Adipocyte (in vitro differentiated cells): ENCODE measurements at regions not wholly inside any gene's neighbourhood (a gene's known extent, or its start where the extent isn't known, plus 50 kb on each side); places are given as distances from the start of the nearest gene placed in this dataset.

ENCODE experiments used
- DNase-seq: peaks from one replicate; pipeline ENCODE4 v3.0.0-alpha.2; 2015; ENCODE audit warnings: low read depth
- H3K27me3 ChIP-seq: replicated peaks from 2 replicates; pipeline ENCODE4 v1.7.0; 2013; ENCODE audit warnings: mild to moderate bottlenecking, low read length, moderate library complexity; ENCODE audit not compliant: control insufficient read depth, insufficient read depth
- H3K36me3 ChIP-seq: 2 replicates; pipeline ENCODE4 v1.7.0; 2013; ENCODE audit warnings: low read length, mild to moderate bottlenecking, moderate library complexity; ENCODE audit not compliant: control insufficient read depth, insufficient read depth, severe bottlenecking
- H3K4me1 ChIP-seq: 2 replicates; pipeline ENCODE4 v1.7.0; 2013; ENCODE audit warnings: mild to moderate bottlenecking, low read length, moderate library complexity; ENCODE audit not compliant: control insufficient read depth, insufficient read depth
- H3K4me3 ChIP-seq: 2 replicates; pipeline ENCODE4 v1.7.0; 2013; ENCODE audit warnings: mild to moderate bottlenecking, low read length, moderate library complexity
- H3K9ac ChIP-seq: 2 replicates; pipeline ENCODE4 v1.7.0; 2013; ENCODE audit warnings: mild to moderate bottlenecking, low read length, moderate library complexity
- H3K9me3 ChIP-seq: 2 replicates; pipeline ENCODE4 v1.7.0; 2013; ENCODE audit warnings: mild to moderate bottlenecking, low read length, moderate library complexity; ENCODE audit not compliant: control insufficient read depth

DNA sequence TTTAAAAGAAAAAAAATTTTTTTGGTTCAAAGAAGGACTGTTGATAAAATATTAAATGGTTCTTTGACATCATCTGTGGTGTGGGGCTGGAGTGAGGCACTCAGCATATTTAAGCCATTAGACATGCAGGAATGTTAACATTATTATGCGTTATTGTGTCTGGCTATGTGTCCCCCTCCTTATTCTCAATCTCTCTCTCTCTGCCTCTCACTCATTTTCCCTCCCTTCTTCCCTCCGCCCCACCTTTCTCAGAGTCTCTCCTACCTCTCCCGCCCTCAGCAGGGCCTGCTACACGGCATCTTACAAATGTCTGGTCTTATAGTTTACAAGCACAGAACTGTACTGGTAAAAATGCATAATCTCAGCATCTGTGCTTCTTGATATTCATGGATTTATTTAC lies 287.8 kb upstream of the TMEM161B start:
- H3K9ac ChIP-seq, result no peak overlapping the region
- no peak for DNase-seq
- no peaks in the 10 kb centered on the region for H3K4me1 ChIP-seq
- no peaks in the 10 kb centered on the region for H3K27me3 ChIP-seq
- no peak overlapping the region for H3K4me3 ChIP-seq
- H3K36me3 ChIP-seq, result no peaks in the 10 kb centered on the region
- H3K9me3 ChIP-seq, result no peaks in the 10 kb centered on the region

DNA sequence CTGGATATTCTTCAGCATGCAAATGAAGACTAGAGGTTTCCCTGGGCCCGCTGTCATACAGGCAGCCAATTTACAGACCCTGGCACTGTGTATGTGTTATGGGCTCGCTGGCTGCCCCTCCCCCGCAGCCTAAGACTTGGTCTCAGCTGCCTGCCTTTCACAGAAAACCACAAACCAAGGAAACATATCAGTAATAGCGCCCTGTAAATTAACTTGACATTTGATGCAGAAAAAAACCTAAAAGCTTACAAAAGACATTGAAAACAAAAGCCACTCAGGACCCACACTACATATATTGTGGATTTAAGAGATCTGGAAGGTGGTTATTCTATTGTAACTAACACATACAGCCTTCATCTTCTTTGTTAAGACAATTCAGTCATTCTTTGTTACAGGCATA lies 287.0 kb upstream of the TMEM161B start:
- Histone ChIP-seq H3K27me3 (no peaks in the 10 kb centered on the region), H3K9ac (no peak overlapping the region), H3K9me3 (no peaks in the 10 kb centered on the region), H3K36me3 (no peaks in the 10 kb centered on the region), H3K4me3 (no peak overlapping the region), H3K4me1 (no peaks in the 10 kb centered on the region)
- no peak for DNase-seq

DNA sequence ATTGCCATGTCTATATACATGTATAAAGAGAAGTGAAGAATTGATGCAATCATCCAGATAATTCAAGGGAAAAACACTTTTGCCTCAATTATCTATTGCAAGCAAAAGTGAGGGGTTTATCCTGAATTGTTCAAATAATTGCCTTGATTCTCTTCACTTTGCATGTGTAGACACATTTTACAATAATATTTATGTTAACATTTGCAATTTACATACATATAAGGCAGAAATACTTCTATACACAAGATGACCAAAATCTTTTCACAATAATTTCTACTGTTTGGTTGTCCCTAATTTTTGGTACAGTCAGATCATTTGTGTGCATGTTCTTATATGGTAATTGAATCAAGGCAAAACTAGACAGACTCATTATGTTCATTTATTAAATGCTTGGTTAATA lies 285.3 kb upstream of the TMEM161B start:
- H3K4me1 ChIP-seq, result no peaks in the 10 kb centered on the region

DNA sequence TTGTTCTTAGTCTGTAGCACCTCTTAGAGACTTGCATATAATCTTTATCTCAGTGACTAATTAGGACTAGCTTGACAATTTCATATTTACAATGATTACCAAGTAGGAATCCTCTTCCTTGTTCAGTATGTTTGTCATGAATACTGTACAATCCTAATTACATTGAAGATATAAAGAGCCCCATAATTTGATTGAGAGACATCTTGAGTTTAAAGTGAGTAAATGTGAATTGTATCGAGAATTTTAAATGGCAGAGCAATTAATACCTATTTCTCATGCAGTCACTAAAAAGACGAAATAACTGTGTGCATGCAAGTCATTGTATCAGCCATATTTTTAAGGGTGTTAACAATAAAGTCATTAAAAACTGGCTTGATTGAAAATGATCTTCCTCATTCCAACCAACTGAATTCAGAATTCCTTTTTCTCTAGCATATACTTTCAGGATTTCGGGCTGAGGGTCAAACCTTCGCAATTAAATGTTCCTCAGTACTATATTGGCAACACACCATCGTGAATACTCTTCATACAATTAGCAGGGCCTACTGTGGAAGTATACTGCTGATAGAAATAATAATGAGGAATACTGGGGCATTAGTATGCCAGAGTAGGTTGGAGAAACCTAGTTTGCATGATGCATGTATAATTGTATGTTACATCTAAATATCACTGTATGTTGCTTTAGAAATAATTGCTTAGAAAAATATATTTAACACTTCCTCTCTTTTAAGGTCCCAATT lies 284.7 kb upstream of the TMEM161B start:
- no peaks in the 10 kb centered on the region for H3K36me3 ChIP-seq
- H3K4me3 ChIP-seq, result no peak overlapping the region
- H3K4me1 ChIP-seq, result no peaks in the 10 kb centered on the region

More for the DNA sequence above, 285.3 kb upstream of the TMEM161B start:
- H3K9me3 ChIP-seq, result no peaks in the 10 kb centered on the region
- no peak overlapping the region for H3K4me3 ChIP-seq
- H3K36me3 ChIP-seq, result no peaks in the 10 kb centered on the region
- DNase-seq, result no peak
- H3K9ac ChIP-seq, result no peak overlapping the region
- no peaks in the 10 kb centered on the region for H3K27me3 ChIP-seq

DNA sequence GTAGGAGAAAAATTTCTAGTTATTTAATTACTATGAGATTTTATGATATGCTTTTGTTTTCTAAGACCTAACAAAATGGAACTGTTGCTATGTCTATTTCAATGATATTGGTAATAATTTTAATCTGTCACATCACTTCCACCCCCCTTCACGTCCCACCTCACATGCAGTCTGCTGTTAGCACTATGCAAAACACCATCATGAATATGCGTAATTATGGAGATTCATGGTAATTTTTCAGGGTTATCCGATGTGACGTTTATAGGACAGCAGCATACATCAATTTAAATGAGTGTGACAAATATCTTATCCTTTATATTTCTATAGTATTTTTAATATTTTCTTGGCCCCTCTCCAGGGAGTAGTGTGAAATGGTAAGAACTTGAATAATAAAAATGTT lies 283.8 kb upstream of the TMEM161B start:
- Histone ChIP-seq H3K9ac (no peak overlapping the region), H3K4me3 (no peak overlapping the region), H3K36me3 (no peaks in the 10 kb centered on the region), H3K27me3 (no peaks in the 10 kb centered on the region), H3K9me3 (no peaks in the 10 kb centered on the region), H3K4me1 (no peaks in the 10 kb centered on the region)
- DNase-seq, result no peak

More for the DNA sequence above, 284.7 kb upstream of the TMEM161B start:
- no peaks in the 10 kb centered on the region for H3K27me3 ChIP-seq
- DNase-seq, result no peak
- no peak overlapping the region for H3K9ac ChIP-seq
- no peaks in the 10 kb centered on the region for H3K9me3 ChIP-seq

DNA sequence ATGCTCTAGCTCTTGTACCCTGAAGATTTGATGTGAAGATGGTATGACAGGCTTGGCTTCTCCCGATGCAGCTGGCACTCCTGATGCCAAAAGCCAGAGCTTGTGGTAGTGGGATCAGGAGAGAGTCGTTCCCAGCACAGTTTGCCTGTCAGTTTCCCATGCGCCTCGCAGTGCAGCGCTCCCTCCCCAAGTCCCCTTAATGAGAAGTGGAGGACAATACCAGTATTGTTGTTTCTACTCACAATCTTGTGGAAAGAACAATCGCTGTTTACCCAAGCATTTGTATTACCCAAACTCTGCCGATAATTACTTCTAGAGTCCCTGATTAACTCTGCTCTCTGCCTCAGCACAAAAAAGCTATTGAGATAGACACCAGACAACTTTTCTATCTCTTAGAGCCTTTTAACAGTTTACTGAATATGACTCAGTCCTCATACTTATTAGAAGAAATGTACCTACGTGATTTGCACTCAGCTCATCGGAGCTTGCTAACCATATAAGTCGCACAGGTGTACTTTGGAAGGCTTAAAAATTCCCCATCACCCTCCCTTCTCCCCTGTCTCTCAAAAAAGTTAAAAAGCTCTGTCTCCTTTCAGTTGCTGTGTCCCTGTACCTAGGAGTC lies 283.2 kb upstream of the TMEM161B start:
- no peak overlapping the region for H3K9ac ChIP-seq
- no peak overlapping the region for H3K4me3 ChIP-seq
- no peaks in the 10 kb centered on the region for H3K9me3 ChIP-seq
- DNase-seq, result no peak
- H3K27me3 ChIP-seq, result no peaks in the 10 kb centered on the region
- no peaks in the 10 kb centered on the region for H3K36me3 ChIP-seq
- no peaks in the 10 kb centered on the region for H3K4me1 ChIP-seq

DNA sequence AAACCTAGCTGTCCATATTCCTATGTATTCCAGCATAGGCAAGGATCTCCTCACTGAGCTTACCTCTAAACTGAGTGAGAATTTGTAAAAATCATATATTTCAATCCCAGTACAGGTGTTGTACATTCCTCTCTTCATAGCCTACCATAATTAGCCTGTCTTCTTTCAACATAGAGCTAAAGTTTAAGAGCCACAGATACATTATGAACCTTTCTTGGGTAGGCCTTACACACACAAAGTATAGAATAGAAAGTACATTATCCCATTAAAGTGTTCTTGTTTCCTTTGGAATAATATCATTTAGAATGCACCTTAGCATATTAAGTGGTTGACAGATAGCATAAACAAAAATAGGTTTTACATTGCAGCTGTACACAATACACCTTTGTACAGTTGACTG lies 282.1 kb upstream of the TMEM161B start:
- H3K4me1 ChIP-seq, result no peaks in the 10 kb centered on the region
- H3K36me3 ChIP-seq, result no peaks in the 10 kb centered on the region
- H3K4me3 ChIP-seq, result no peak overlapping the region
- H3K9ac ChIP-seq, result no peak overlapping the region
- H3K9me3 ChIP-seq, result no peaks in the 10 kb centered on the region
- H3K27me3 ChIP-seq, result no peaks in the 10 kb centered on the region
- no peak for DNase-seq

DNA sequence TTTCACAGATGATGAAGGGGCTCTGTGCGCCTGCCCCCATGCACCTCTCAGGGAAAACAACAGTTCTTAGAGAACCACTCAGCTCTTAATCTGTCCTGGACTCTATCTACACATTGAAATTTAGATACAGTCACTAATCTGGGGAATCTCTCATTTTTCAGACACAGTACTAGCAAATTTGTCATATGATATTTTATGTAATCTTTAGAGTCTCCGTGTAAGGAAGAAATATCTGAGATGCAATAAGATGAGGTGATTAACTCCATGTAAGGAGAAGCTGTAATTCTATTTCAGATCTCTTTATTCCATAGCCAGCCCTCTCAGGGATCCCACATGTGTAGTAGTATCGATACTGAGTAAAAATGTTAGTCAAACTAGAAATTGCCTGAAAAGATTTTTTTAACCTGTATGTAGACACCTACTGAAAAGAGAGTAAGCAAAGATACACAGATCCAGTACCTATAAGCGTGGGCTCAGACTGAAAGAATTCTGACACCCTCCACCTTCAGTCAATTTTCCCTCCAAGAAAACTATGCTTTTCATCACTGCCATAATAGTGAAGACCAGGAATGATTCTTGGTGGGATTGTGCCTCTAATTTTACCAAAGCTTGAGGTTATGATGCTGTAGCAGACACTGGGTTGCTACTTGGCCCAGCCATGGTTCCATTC lies 279.6 kb upstream of the TMEM161B start:
- no peak overlapping the region for H3K9ac ChIP-seq
- H3K9me3 ChIP-seq, result no peaks in the 10 kb centered on the region
- H3K4me1 ChIP-seq, result no peaks in the 10 kb centered on the region
- H3K36me3 ChIP-seq, result no peaks in the 10 kb centered on the region
- no peak for DNase-seq
- no peaks in the 10 kb centered on the region for H3K27me3 ChIP-seq
- H3K4me3 ChIP-seq, result no peak overlapping the region

DNA sequence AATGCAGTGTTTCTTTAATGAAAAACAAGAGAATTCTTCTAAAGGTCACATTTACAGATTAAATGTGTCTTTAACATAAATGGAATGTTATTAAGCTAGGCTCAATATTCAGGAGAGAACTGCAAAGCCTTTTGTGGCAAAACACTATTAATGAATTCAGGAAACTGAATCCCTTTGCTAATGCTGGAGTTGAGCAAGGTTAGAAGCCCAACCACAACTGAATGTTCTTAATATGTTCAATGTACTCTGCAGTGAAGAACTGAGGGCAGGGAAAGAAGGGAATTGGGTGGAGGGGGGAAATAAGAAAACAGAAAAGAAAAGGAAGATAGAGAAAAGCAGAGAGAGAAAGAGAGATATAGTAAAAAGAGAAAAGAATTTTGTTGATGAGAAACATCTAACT lies 276.7 kb upstream of the TMEM161B start:
- Histone ChIP-seq H3K36me3 (no peaks in the 10 kb centered on the region), H3K4me3 (no peak overlapping the region), H3K9me3 (no peaks in the 10 kb centered on the region), H3K4me1 (no peaks in the 10 kb centered on the region), H3K27me3 (peaks cover 4% of the 10 kb centered on the region), H3K9ac (no peak overlapping the region)
- DNase-seq, result no peak

DNA sequence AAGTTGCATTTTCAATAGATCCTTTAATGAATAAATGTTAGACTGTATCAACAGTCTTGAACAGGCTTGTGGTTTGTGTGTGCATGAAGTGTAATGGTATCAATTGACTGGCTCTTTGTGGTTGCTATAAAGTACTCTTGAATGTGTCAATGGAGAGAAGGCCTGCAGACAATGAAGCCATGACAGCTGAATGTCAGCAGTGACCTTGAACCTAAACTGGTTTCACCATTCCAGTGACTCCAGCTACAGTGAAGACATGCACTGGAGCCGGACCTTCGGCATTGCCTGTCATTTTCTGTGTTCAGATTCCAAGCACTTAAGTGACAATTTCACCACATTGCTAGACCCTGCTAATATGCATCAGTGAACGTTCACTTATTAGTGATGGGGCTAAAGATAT lies 276.0 kb upstream of the TMEM161B start:
- H3K4me1 ChIP-seq, result no peaks in the 10 kb centered on the region
- H3K9ac ChIP-seq, result no peak overlapping the region
- no peak for DNase-seq
- H3K4me3 ChIP-seq, result no peak overlapping the region
- H3K36me3 ChIP-seq, result no peaks in the 10 kb centered on the region
- H3K9me3 ChIP-seq, result no peaks in the 10 kb centered on the region
- peaks cover 6% of the 10 kb centered on the region for H3K27me3 ChIP-seq

DNA sequence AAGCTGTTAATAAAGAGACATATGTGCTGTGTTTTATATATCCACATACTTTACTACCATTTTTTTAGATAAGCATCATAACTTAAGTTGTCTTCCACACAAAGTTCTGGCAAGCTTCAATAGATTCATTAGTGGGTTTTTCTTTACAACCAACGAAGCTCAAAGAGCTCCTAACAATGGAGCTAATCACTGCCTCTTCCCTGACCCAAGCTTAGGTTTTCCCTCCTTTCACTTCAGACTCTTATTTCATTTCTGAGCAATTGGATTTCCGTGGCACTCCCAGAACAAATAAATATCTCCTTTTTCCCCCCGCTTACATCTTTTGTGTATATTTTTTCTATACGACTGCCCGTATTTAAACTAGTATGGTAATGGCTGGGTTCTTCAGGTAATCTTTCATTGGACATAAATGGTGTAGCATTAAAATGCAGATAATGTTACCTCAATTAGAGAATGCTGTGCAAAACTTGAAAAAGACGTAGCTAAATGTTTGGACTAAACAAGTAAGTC lies 275.5 kb upstream of the TMEM161B start:
- Histone ChIP-seq H3K9me3 (no peaks in the 10 kb centered on the region), H3K36me3 (no peaks in the 10 kb centered on the region), H3K27me3 (peaks cover 6% of the 10 kb centered on the region), H3K4me3 (no peak overlapping the region), H3K4me1 (no peaks in the 10 kb centered on the region), H3K9ac (no peak overlapping the region)
- no peak for DNase-seq
